Neural crest cell (in vitro differentiated cells): ENCODE measurements at regions not wholly inside any gene's neighbourhood (a gene's known extent, or its start where the extent isn't known, plus 50 kb on each side); places are given as distances from the start of the nearest gene placed in this dataset.

Experiments used
- DNase-seq: peaks from one replicate; pipeline ENCODE4 v3.0.0; 2021; ENCODE audit warnings: low read depth, mixed read lengths, low spot score
- H3K27ac Mint-ChIP-seq: one replicate; pipeline ENCODE4 v1.8.0; 2021; ENCODE audit warnings: mild to moderate bottlenecking, mixed read lengths; ENCODE audit not compliant: unreplicated experiment
- H3K27me3 Mint-ChIP-seq: 2 replicates; pipeline ENCODE4 v1.8.0; 2021; ENCODE audit warnings: low read depth, mild to moderate bottlenecking, mixed read lengths
- H3K36me3 Mint-ChIP-seq: 2 replicates; pipeline ENCODE4 v1.8.0; 2021; ENCODE audit warnings: low read depth, mild to moderate bottlenecking, mixed read lengths
- H3K4me1 Mint-ChIP-seq: 2 replicates; pipeline ENCODE4 v1.8.0; 2021; ENCODE audit warnings: mixed read lengths
- H3K4me3 Mint-ChIP-seq: one replicate; pipeline ENCODE4 v1.8.0; 2021; ENCODE audit warnings: mild to moderate bottlenecking, mixed read lengths
- H3K9me3 Mint-ChIP-seq: 2 replicates; pipeline ENCODE4 v1.8.0; 2021; ENCODE audit warnings: mixed read lengths
- TF ChIP-seq, protein P1 (sequence below): fragments of 200-600 bp; sonication (generic); conservative IDR thresholded peaks from 2 replicates; pipeline ENCODE4 v1.5.0; 2021; ENCODE audit warnings: antibody characterized with exemption, mild to moderate bottlenecking

DNA sequence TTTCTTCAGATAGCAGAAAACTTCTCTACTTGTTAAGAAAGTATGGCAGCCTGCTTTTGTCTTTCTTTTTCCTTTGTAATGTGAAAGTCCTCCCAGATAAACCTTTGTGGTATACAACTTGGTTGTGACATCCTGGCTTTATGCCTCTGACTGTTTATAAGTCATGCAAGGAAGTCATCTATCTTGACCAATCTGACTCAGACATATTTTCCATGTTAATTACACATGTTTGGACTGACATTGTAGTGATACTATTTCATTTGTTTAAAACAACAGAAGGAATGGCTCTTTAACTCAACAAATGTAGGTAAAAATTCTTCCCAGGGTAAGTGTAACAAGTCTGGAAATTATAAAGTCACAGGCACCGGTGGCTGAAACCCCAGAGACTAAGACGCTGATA is 341.6 kb upstream of the MEOX2 start:
- TF ChIP-seq, protein P1, sequence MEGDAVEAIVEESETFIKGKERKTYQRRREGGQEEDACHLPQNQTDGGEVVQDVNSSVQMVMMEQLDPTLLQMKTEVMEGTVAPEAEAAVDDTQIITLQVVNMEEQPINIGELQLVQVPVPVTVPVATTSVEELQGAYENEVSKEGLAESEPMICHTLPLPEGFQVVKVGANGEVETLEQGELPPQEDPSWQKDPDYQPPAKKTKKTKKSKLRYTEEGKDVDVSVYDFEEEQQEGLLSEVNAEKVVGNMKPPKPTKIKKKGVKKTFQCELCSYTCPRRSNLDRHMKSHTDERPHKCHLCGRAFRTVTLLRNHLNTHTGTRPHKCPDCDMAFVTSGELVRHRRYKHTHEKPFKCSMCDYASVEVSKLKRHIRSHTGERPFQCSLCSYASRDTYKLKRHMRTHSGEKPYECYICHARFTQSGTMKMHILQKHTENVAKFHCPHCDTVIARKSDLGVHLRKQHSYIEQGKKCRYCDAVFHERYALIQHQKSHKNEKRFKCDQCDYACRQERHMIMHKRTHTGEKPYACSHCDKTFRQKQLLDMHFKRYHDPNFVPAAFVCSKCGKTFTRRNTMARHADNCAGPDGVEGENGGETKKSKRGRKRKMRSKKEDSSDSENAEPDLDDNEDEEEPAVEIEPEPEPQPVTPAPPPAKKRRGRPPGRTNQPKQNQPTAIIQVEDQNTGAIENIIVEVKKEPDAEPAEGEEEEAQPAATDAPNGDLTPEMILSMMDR = no peak
- Mint-ChIP-seq H3K27ac (no peak overlapping the region), H3K9me3 (no peaks in the 10 kb centered on the region), H3K4me1 (peaks cover 22% of the 10 kb centered on the region), H3K4me3 (no peak overlapping the region), H3K36me3 (no peaks in the 10 kb centered on the region), H3K27me3 (no peaks in the 10 kb centered on the region)
- DNase-seq = no peak

DNA sequence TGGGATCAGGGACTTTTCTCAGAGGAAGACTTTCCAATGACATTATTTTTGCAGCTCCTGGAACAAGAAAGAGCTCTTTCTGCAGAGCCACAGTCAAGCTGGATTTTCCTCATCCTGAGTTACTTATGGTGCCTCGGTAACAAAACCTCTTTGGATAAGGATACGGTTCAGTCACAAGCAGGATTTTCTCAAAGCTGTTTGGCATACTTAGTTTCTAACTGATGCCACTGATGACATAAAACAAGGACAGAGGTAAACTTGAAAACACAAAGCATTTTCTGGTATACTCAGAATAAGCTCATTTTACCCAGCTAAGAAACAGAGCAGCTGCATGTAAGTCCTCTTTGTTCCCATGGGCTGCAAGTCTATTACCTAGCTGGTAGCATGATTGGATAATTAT is 340.9 kb upstream of the MEOX2 start:
- no peak for DNase-seq
- TF ChIP-seq, protein P1 = no peak
- Mint-ChIP-seq H3K4me3 (no peak overlapping the region), H3K27me3 (no peaks in the 10 kb centered on the region), H3K9me3 (no peaks in the 10 kb centered on the region), H3K4me1 (peaks cover 22% of the 10 kb centered on the region), H3K36me3 (no peaks in the 10 kb centered on the region), H3K27ac (no peak overlapping the region)

DNA sequence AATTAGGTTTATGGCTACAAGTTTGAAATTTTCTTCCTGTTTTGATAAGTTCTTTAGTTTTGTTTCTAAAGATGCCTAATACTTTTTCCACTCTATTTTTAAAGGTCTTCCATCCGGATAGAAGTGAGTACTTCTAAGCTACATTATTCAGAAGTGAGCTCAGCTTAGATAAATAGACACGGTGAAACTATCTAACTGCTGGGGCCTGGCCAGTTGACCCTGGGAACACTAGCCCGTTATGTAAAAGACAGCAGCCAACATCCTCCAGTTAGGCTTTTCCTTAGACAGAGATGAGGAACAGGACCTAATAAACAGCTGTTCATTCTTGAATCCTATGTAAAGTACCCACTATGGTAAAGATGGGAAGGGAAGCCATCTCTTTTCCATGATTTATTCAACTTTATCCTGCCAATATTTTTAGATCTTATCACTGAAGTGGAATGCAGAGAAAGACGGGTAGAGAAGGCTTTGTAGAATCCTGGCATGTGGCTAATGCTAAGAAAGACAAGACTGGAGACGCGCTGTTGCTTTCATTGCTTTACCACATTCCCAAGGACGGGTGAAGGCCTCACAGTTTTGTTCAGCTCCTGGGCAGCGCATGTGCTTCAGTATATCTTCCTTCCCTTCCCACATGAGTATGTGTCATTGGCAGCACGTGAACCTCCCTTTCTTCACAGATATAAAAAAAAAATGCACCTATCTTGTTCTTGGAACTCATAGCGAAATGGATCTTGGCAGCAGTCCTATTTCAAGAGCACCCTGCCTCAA is 340.0 kb upstream of the MEOX2 start:
- no peak overlapping the region for H3K27ac Mint-ChIP-seq
- no peak overlapping the region for H3K4me3 Mint-ChIP-seq
- no peaks in the 10 kb centered on the region for H3K36me3 Mint-ChIP-seq
- DNase-seq = no peak
- no peaks in the 10 kb centered on the region for H3K27me3 Mint-ChIP-seq
- peaks cover 22% of the 10 kb centered on the region for H3K4me1 Mint-ChIP-seq
- no peaks in the 10 kb centered on the region for H3K9me3 Mint-ChIP-seq
- TF ChIP-seq, protein P1 = no peak

DNA sequence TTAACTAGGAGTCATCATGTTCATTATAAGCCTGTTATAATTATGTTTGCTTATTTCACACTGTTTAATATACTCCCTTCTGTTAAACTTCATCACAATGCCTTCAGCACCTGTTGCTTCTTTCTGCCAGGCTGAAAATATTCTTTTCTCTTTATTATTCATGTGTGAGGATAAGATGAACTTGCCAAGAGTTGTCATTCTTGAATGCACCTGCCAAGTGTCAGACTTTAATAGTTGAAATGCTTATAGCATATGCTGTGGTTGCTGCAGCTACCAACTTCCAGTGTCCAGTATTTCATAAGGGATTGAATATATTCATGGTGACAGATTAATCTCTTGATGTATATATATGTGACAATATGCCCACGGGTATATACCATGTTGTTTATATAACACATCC is 339.2 kb upstream of the MEOX2 start:
- H3K27me3 Mint-ChIP-seq = no peaks in the 10 kb centered on the region
- no peaks in the 10 kb centered on the region for H3K9me3 Mint-ChIP-seq
- peaks cover 22% of the 10 kb centered on the region for H3K4me1 Mint-ChIP-seq
- H3K27ac Mint-ChIP-seq = no peak overlapping the region
- H3K4me3 Mint-ChIP-seq = no peak overlapping the region
- no peak for DNase-seq
- no peaks in the 10 kb centered on the region for H3K36me3 Mint-ChIP-seq
- TF ChIP-seq, protein P1 = no peak

DNA sequence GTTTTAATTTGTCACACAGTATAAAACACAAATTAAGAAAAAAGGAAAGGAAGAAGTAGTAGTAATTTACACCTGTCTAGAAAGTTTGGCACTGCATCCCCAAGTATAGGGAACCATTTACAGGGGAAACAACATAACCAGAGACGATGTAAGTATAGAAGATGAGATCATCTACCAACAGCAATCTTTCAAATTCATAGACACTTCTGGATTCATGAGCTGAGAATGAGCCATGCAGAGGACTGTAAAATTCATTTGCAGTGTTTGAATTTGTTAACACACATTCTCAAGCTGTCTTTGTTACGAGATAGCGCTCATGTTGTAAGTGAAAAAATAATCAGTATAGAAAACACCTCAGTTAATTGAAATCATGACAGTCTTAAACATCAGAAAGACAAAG is 337.0 kb upstream of the MEOX2 start:
- TF ChIP-seq, protein P1 = no peak
- no peaks in the 10 kb centered on the region for H3K36me3 Mint-ChIP-seq
- peaks cover 22% of the 10 kb centered on the region for H3K4me1 Mint-ChIP-seq
- DNase-seq = no peak
- H3K27me3 Mint-ChIP-seq = no peaks in the 10 kb centered on the region
- no peak overlapping the region for H3K27ac Mint-ChIP-seq
- no peak overlapping the region for H3K4me3 Mint-ChIP-seq
- H3K9me3 Mint-ChIP-seq = peaks cover 4% of the 10 kb centered on the region
